ENCODE measurements at regions not wholly inside any gene's neighbourhood (a gene's known extent, or its start where the extent isn't known, plus 50 kb on each side); places are given as distances from the start of the nearest gene placed in this dataset.

DNA sequence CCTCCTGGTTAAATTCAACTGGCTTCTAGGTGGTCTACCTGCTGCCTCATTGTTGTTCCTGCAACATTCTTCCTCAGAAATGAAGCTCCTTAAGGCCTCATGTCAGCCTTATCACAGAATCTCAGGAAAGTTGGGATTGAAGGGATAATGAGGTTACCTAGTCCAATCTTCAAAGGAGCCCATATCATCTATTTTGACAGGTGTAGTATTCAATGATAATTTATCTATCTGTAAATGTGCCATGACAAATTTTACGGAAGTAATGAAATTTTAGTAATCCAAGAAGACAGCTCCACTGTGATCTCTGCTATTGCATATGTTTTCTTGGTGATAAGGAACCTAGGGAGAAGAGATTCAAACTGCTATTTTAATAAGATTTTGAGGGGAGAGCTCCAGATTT lies 973.8 kb downstream of the ROBO2 start:
- H4K20me1 ChIP-seq (ENCODE audit: control insufficient read depth, extremely low read depth, insufficient read depth, low read length): no peaks in the 10 kb centered on the region
- H3K27ac ChIP-seq (ENCODE audit: control insufficient read depth, insufficient read depth, low read length): no peak overlapping the region
- H3K9me1 ChIP-seq (ENCODE audit: control insufficient read depth, extremely low read depth, insufficient read depth, low read length): no peaks in the 10 kb centered on the region
- dilution Hi-C loops (cut with MboI; ENCODE audit: extremely low pct_ligation_motif_present, low sequenced_read_pairs): no loop called here
- no peak for DNase-seq (ENCODE audit: low read depth, low spot score)
- no peaks in the 10 kb centered on the region for H3K9me3 ChIP-seq (ENCODE audit: control insufficient read depth, low read depth, low read length)
- no peak overlapping the region for H3K9ac ChIP-seq (ENCODE audit: control insufficient read depth, extremely low read depth, insufficient read depth, low read length)
- no peaks in the 10 kb centered on the region for H3K27me3 ChIP-seq (ENCODE audit: control insufficient read depth, extremely low read depth, insufficient read depth, low read length)
- no peak overlapping the region for H3K4me3 ChIP-seq (ENCODE audit: control insufficient read depth in 2 of 3, extremely low read depth in 1 of 3, insufficient read depth in 2 of 3, low read depth in 1 of 3, low read length in 3 of 3)
- FAIRE-seq: no peak
- H3K79me2 ChIP-seq (ENCODE audit: control insufficient read depth, insufficient read depth, low read length): no peaks in the 10 kb centered on the region
- H3K36me3 ChIP-seq (ENCODE audit: control insufficient read depth in 2 of 2, extremely low read depth in 1 of 2, insufficient read depth in 2 of 2, low read length in 2 of 2): no peaks in the 10 kb centered on the region
- no peak overlapping the region for H2AFZ ChIP-seq (ENCODE audit: control insufficient read depth, low read length)
- no peaks in the 10 kb centered on the region for H3K4me1 ChIP-seq (ENCODE audit: control insufficient read depth, extremely low read depth, insufficient read depth, low read length)
- no peak overlapping the region for H3K4me2 ChIP-seq (ENCODE audit: control insufficient read depth, extremely low read depth, insufficient read depth, low read depth, low read length)
- TF ChIP-seq, protein P1, sequence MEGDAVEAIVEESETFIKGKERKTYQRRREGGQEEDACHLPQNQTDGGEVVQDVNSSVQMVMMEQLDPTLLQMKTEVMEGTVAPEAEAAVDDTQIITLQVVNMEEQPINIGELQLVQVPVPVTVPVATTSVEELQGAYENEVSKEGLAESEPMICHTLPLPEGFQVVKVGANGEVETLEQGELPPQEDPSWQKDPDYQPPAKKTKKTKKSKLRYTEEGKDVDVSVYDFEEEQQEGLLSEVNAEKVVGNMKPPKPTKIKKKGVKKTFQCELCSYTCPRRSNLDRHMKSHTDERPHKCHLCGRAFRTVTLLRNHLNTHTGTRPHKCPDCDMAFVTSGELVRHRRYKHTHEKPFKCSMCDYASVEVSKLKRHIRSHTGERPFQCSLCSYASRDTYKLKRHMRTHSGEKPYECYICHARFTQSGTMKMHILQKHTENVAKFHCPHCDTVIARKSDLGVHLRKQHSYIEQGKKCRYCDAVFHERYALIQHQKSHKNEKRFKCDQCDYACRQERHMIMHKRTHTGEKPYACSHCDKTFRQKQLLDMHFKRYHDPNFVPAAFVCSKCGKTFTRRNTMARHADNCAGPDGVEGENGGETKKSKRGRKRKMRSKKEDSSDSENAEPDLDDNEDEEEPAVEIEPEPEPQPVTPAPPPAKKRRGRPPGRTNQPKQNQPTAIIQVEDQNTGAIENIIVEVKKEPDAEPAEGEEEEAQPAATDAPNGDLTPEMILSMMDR (optimal IDR thresholded peaks at IDR 0.05 in 1 of 3, IDR thresholded peaks at IDR 0.05 in 1 of 3, conservative IDR thresholded peaks at IDR 0.05 in 1 of 3; ENCODE audit: extremely low read depth in 1 of 3, insufficient read depth in 2 of 3, low read length in 3 of 3): no peak
- no peak for TF ChIP-seq EZH2 (IDR thresholded peaks at IDR 0.05; ENCODE audit: low read length)

DNA sequence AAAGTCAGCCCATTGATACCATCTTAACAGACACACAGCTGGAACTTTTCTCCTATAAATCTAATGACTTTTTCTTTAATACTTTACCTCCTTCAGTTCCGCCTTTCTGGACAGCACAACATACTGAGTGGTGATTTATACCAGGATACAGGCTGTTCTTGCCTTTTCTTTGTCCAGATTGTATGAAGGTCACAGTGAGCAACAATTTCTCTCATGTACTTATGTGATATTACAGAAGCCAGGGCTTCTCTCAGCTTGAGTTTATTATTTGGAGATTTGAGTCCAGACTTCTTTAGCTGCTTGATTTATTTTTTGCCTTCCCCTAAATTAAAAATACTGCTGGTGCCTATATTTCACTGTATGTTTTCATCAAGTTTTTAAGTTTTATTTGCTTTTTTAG lies 976.0 kb downstream of the ROBO2 start:
- DNase-seq (ENCODE audit: low read depth, low spot score) (no peak), FAIRE-seq (no peak)
- Histone ChIP-seq H3K4me1 (ENCODE audit: control insufficient read depth, extremely low read depth, insufficient read depth, low read length) (no peaks in the 10 kb centered on the region), H3K79me2 (ENCODE audit: control insufficient read depth, insufficient read depth, low read length) (no peaks in the 10 kb centered on the region), H3K9me3 (ENCODE audit: control insufficient read depth, low read depth, low read length) (no peaks in the 10 kb centered on the region), H3K4me3 (ENCODE audit: control insufficient read depth in 2 of 3, extremely low read depth in 1 of 3, insufficient read depth in 2 of 3, low read depth in 1 of 3, low read length in 3 of 3) (no peak overlapping the region), H3K9ac (ENCODE audit: control insufficient read depth, extremely low read depth, insufficient read depth, low read length) (no peak overlapping the region), H3K27ac (ENCODE audit: control insufficient read depth, insufficient read depth, low read length) (no peak overlapping the region), H2AFZ (ENCODE audit: control insufficient read depth, low read length) (no peak overlapping the region), H3K4me2 (ENCODE audit: control insufficient read depth, extremely low read depth, insufficient read depth, low read depth, low read length) (no peak overlapping the region), H3K36me3 (ENCODE audit: control insufficient read depth in 2 of 2, extremely low read depth in 1 of 2, insufficient read depth in 2 of 2, low read length in 2 of 2) (no peaks in the 10 kb centered on the region), H3K9me1 (ENCODE audit: control insufficient read depth, extremely low read depth, insufficient read depth, low read length) (no peaks in the 10 kb centered on the region), H3K27me3 (ENCODE audit: control insufficient read depth, extremely low read depth, insufficient read depth, low read length) (no peaks in the 10 kb centered on the region), H4K20me1 (ENCODE audit: control insufficient read depth, extremely low read depth, insufficient read depth, low read length) (no peaks in the 10 kb centered on the region)
- dilution Hi-C loops (cut with MboI; ENCODE audit: extremely low pct_ligation_motif_present, low sequenced_read_pairs): no loop called here
- TF ChIP-seq, protein P1 (optimal IDR thresholded peaks at IDR 0.05 in 1 of 3, IDR thresholded peaks at IDR 0.05 in 1 of 3, conservative IDR thresholded peaks at IDR 0.05 in 1 of 3; ENCODE audit: extremely low read depth in 1 of 3, insufficient read depth in 2 of 3, low read length in 3 of 3): no peak
- TF ChIP-seq EZH2 (IDR thresholded peaks at IDR 0.05; ENCODE audit: low read length): no peak

All from keratinocyte (primary cell).